GM12891 (cell line): ENCODE measurements at regions not wholly inside any gene's neighbourhood (a gene's known extent, or its start where the extent isn't known, plus 50 kb on each side); places are given as distances from the start of the nearest gene placed in this dataset.
A peak's percentile ranks its signal among the peaks of the same experiment; 100 is the strongest.

ENCODE experiments used
- DNase-seq: peaks from one replicate; pipeline ENCODE4 v3.0.0; 2011; ENCODE audit warnings: low spot score; ENCODE audit not compliant: insufficient read length
- FAIRE-seq: peaks from 2 replicates; lab custom pipeline; 2011; peaks lifted over from hg19 to GRCh38; lab: Jason Lieb, UNC
- PAX5 ChIP-seq: IDR thresholded peaks from 2 replicates; pipeline ENCODE4 v1.6.1; 2011; ENCODE audit warnings: low read length, moderate library complexity, mild to moderate bottlenecking; ENCODE audit not compliant: insufficient read depth, severe bottlenecking
- POLR2A ChIP-seq: IDR thresholded peaks from 2 replicates; pipeline ENCODE4 v1.6.1; 2011; ENCODE audit warnings: low read depth, low read length, control low read depth
- POLR2AphosphoS5 ChIP-seq: IDR thresholded peaks from 2 replicates; pipeline ENCODE4 v1.6.1; 2011; ENCODE audit warnings: low read depth, low read length, control low read depth
- POU2F2 ChIP-seq: IDR thresholded peaks from 2 replicates; pipeline ENCODE4 v1.6.1; 2011; ENCODE audit warnings: low read depth, mild to moderate bottlenecking, control low read depth, low read length, moderate library complexity
- SPI1 ChIP-seq: IDR thresholded peaks from 2 replicates; pipeline ENCODE4 v1.6.1; 2011; ENCODE audit warnings: low read depth, low read length, control low read depth
- TAF1 ChIP-seq: IDR thresholded peaks from 2 replicates; pipeline ENCODE4 v1.6.1; 2011; ENCODE audit warnings: low read depth, low read length, control low read depth

- FAIRE-seq (no peak), DNase-seq (no peak)
- TF ChIP-seq POLR2AphosphoS5, result no peak
- TF ChIP-seq POU2F2, result no peak
- TF ChIP-seq SPI1, result no peak
- TF ChIP-seq TAF1, result no peak
- TF ChIP-seq PAX5, result no peak
- TF ChIP-seq POLR2A, result no peak
Measured at GRCh38 chr6:144641286-144641685, 356.2 kb downstream of the UTRN start.

- no peak for DNase-seq
- no peak for FAIRE-seq
Measured at GRCh38 chr6:144644776-144645175, 359.6 kb downstream of the UTRN start.

DNA sequence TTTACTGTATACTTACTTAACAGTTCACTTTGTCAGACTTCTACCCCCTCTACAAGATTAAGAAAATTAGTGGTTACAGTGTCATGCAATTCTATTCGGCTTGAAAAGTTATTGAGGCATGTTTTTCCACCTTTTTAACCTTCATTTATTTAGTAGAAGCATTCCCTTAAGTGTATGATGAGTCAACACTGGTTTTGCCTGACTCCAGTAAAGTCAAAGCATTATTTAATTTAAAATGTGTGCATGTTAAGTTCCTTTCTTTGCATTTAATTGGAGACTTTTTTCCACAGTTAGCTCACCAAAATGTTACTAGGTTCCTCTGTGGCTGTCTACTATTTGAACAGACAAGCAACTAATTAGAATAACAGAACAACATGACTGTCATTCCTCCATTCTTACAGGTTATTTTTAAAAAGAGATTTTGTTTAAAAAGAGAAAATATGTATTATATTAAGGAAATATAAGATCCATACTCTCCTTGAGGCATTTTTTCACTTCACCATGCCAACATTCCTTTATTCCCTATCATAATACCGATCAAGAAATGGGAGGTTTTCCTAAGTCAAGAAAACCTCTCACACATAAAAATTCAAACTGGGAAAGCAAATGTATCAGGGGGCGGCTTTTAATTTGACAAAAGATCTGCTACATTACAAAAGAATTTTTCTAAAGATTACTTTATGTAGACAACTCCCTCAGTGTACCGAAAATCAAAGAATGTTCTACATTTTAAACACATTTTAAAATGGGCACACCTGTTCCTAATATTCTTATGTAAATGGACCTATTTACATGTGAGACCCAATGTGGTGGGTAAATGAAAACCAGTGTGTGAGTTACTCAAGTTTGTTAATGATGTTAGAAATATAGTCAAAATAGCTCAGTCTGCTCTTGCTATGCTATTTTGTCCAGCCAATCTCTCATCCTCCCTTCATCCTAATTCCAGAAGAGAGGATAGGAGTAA is 361.2 kb downstream of the UTRN start:
- no peak for FAIRE-seq
- TF ChIP-seq POLR2AphosphoS5 (no peak), POLR2A (no peak), SPI1 (no peak), POU2F2 (no peak), PAX5 (no peak), TAF1 (no peak)
- no peak for DNase-seq

More at GRCh38 chr6:144644776-144645175, 359.6 kb downstream of the UTRN start:
- TF ChIP-seq POLR2AphosphoS5 (no peak), TAF1 (no peak), PAX5 (no peak), POU2F2 (no peak), SPI1 (no peak), POLR2A (no peak)

DNA sequence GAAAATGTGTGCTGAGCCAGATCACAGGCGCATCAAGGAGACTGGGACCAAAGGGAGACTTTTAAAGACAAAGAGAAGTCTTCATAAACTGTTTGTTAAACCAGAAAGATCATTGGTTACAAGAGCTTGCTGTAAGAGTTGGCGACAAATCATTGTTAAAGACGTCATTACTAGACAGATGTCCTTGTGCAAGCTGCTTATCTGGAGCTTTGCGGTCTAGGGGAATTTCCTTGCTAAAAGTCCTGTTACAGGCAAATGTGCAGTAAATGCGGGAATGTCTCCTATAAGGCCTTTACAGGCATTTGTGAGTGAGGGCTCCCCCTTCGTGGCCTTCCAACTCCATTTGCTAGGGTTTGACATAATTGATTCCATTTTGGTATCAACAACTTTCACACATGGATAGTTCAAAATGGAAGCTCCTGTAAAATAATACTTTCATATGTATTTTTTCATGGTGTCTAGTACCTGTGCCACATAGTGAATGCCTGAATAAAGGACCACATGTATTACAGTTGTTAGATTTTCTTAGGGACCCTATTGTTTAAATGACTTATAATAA is 362.4 kb downstream of the UTRN start:
- FAIRE-seq, result no peak
- DNase-seq, result no peak
- TF ChIP-seq POLR2A (no peak), POLR2AphosphoS5 (no peak), TAF1 (no peak), POU2F2 (no peak), SPI1 (no peak), PAX5 (no peak)

- DNase-seq (no peak), FAIRE-seq (no peak)
- no peak for TF ChIP-seq PAX5
Measured at GRCh38 chr6:144647971-144648651, 363.0 kb downstream of the UTRN start.

DNA sequence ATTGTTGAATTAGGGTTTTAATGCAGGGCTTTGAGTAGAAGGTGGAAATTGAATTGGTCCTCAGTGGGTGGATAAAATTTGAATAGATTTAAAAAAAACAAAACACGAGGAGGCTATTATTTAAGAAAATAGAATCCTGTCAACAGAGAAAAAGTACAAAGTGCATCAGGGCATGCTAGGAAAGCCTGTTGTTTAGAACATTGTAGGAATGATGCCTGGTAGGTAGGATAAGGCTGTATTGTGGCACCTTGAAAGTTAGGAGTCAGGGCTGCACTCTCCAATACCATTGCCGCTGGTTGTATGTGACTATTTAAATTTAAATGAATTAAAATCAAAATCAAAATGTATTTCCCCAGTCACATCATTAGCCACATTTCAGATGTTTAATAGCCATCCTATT is 363.9 kb downstream of the UTRN start:
- no peak for DNase-seq
- FAIRE-seq, result no peak

DNA sequence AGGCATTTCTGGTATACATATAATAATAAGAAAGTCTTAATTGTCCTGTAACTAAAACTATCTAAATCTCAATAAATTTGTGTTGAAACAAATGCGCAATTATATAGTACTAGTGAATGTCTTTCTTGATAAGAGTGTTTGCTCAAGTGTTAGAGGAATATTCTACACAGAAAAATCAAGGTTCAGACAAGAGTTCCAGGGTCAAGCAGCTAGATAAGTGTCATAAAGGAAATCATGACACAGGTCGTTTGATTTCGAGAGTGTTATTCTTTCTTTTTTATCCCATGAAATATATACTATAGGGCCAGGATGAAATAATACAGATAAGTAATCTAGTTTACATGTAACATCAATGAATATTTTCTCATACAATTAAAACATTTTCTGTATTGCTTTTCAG is 366.1 kb downstream of the UTRN start:
- DNase-seq (no peak), FAIRE-seq (no peak)
- TF ChIP-seq POU2F2, result no peak

More for the DNA sequence above, 363.9 kb downstream of the UTRN start:
- TF ChIP-seq TAF1 (no peak), POU2F2 (no peak), POLR2AphosphoS5 (no peak), POLR2A (no peak), SPI1 (no peak), PAX5 (no peak)

GRCh38 chr6:144652292-144652891 is 367.3 kb downstream of the UTRN start:
- FAIRE-seq, result no peak
- TF ChIP-seq PAX5 (no peak), POLR2AphosphoS5 (no peak), SPI1 (no peak), POLR2A (no peak), TAF1 (no peak), POU2F2 (no peak)
- no peak for DNase-seq

- FAIRE-seq (peak; percentile 84), DNase-seq (no peak)
- TF ChIP-seq SPI1 (peak; percentile 78), PAX5 (no peak)
Measured at GRCh38 chr6:144653885-144654505, 368.9 kb downstream of the UTRN start.
